DND-41 (cell line): ENCODE measurements at regions not wholly inside any gene's neighbourhood (a gene's known extent, or its start where the extent isn't known, plus 50 kb on each side); places are given as distances from the start of the nearest gene placed in this dataset.

ENCODE experiments used
- ATAC-seq: fragments of 200-7000 bp; cut with Tn5 transposase; 3 replicates; pipeline ENCODE4 v1.9.1; 2021; ENCODE audit warnings: low read depth; ENCODE audit not compliant: insufficient read depth
- DNase-seq: peaks from one replicate; pipeline ENCODE4 v3.0.0-alpha.2; 2020
- H2AFZ ChIP-seq: 2 replicates; pipeline ENCODE4 v1.6.0; 2012; ENCODE audit warnings: low read depth, low read length
- H3K27ac ChIP-seq: 2 replicates; pipeline ENCODE4 v1.5.1; 2012; ENCODE audit warnings: low read length, inconsistent platforms
- H3K27me3 ChIP-seq: fragments of 200-600 bp; sonication (generic); 2 replicates; pipeline ENCODE4 v1.6.0; 2012; ENCODE audit warnings: low read length, mild to moderate bottlenecking, inconsistent platforms; ENCODE audit not compliant: insufficient read depth, poor library complexity
- H3K36me3 ChIP-seq: 2 replicates; pipeline ENCODE4 v1.5.1; 2012; ENCODE audit warnings: low read length, inconsistent platforms; ENCODE audit not compliant: insufficient read depth
- H3K4me1 ChIP-seq: 2 replicates; pipeline ENCODE4 v1.5.1; 2012; ENCODE audit warnings: mild to moderate bottlenecking, low read length; ENCODE audit not compliant: insufficient read depth
- H3K4me2 ChIP-seq: 2 replicates; pipeline ENCODE4 v1.6.0; 2012; ENCODE audit warnings: mild to moderate bottlenecking, moderate library complexity, low read length, inconsistent platforms; ENCODE audit not compliant: insufficient read depth
- H3K4me3 ChIP-seq, 2 experiments: fragments of 200-600 bp in 1 of 2; shearing (Covaris generic) in 1 of 2; 2 replicates each; pipeline ENCODE4 v1.5.1; 2012 to 2016; ENCODE audit warnings: inconsistent platforms in 2 of 2, low read length in 2 of 2, mild to moderate bottlenecking in 2 of 2, low read depth in 1 of 2, moderate library complexity in 1 of 2
- H3K79me2 ChIP-seq: 2 replicates; pipeline ENCODE4 v1.6.0; 2012; ENCODE audit warnings: low read length, inconsistent platforms; ENCODE audit not compliant: insufficient read depth
- H3K9ac ChIP-seq: 2 replicates; pipeline ENCODE4 v1.6.0; 2012; ENCODE audit warnings: low read depth, mild to moderate bottlenecking, inconsistent platforms, low read length, moderate library complexity
- H3K9me3 ChIP-seq: 2 replicates; pipeline ENCODE4 v1.5.1; 2012; ENCODE audit warnings: low read length, moderate library complexity, mild to moderate bottlenecking, inconsistent platforms; ENCODE audit not compliant: insufficient read depth, severe bottlenecking
- H4K20me1 ChIP-seq: 2 replicates; pipeline ENCODE4 v1.6.0; 2012; ENCODE audit warnings: low read length; ENCODE audit not compliant: insufficient read depth
- CTCF ChIP-seq: IDR thresholded peaks from 2 replicates; pipeline ENCODE4 v1.5.1; 2012; ENCODE audit warnings: borderline replicate concordance, low read length, moderate library complexity, mild to moderate bottlenecking; ENCODE audit not compliant: poor library complexity, severe bottlenecking; ENCODE audit errors: extremely low read depth
- EZH2 ChIP-seq: IDR thresholded peaks from 3 replicates; pipeline ENCODE4 v1.6.1; 2012; ENCODE audit warnings: borderline replicate concordance, low read depth, mild to moderate bottlenecking, moderate library complexity, low read length, inconsistent platforms; ENCODE audit not compliant: severe bottlenecking

- no peaks in the 10 kb centered on the region for H3K9me3 ChIP-seq
- no peaks in the 10 kb centered on the region for H3K27me3 ChIP-seq
- H2AFZ ChIP-seq: no peak overlapping the region
- DNase-seq (no peak), ATAC-seq (no peak)
- no peaks in the 10 kb centered on the region for H4K20me1 ChIP-seq
- no peak overlapping the region for H3K27ac ChIP-seq
- TF ChIP-seq EZH2: no peak
- no peak for TF ChIP-seq CTCF
- H3K4me1 ChIP-seq: no peaks in the 10 kb centered on the region
- no peaks in the 10 kb centered on the region for H3K36me3 ChIP-seq
- no peak overlapping the region for H3K4me3 ChIP-seq
- no peaks in the 10 kb centered on the region for H3K79me2 ChIP-seq
- no peak overlapping the region for H3K9ac ChIP-seq
- no peak overlapping the region for H3K4me2 ChIP-seq
Observed at GRCh38 chr4:67207941-67208441, 337.3 kb downstream of the CENPC start.

- TF ChIP-seq CTCF: no peak
- no peak for TF ChIP-seq EZH2
- Histone ChIP-seq H2AFZ (no peak overlapping the region), H3K4me3 (no peak overlapping the region), H3K79me2 (no peaks in the 10 kb centered on the region), H3K36me3 (no peaks in the 10 kb centered on the region), H3K27ac (no peak overlapping the region), H3K9me3 (no peaks in the 10 kb centered on the region), H3K9ac (no peak overlapping the region), H3K4me2 (no peak overlapping the region), H3K27me3 (no peaks in the 10 kb centered on the region), H3K4me1 (no peaks in the 10 kb centered on the region), H4K20me1 (no peaks in the 10 kb centered on the region)
- no peak for ATAC-seq
- DNase-seq: no peak
Observed at GRCh38 chr4:67204441-67204840, 340.9 kb downstream of the CENPC start.

DNA sequence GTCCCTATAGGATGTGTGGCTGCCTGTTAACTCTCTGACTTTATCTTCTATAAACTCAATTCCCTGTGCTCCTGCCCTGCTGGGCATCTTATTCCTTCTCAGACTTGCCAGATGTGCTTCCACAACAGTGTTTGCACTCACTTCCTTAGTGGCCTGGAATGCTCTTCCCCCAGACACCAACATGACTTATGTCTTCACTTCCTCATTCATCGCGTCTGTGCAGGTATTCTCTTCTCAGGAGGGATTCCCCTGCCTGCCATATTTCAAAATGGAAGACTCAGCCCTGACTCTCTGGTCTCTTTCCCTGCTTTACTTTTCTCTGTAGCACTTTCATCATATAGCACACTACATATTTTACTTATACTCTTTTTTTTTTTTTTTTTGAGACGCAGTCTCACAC lies 344.0 kb downstream of the CENPC start:
- Histone ChIP-seq H3K27me3 (no peaks in the 10 kb centered on the region), H3K4me3 (no peak overlapping the region), H3K4me1 (no peaks in the 10 kb centered on the region), H2AFZ (no peak overlapping the region; the same call in 1 of the 2 replicates), H3K27ac (no peak overlapping the region), H3K9ac (no peak overlapping the region), H3K4me2 (no peak overlapping the region), H4K20me1 (no peaks in the 10 kb centered on the region), H3K79me2 (no peaks in the 10 kb centered on the region), H3K9me3 (no peaks in the 10 kb centered on the region), H3K36me3 (no peaks in the 10 kb centered on the region)
- ATAC-seq (no peak), DNase-seq (no peak)
- TF ChIP-seq CTCF: no peak
- no peak for TF ChIP-seq EZH2

GRCh38 chr4:67198727-67199126 lies 346.6 kb downstream of the CENPC start:
- no peaks in the 10 kb centered on the region for H3K9me3 ChIP-seq
- DNase-seq (no peak), ATAC-seq (no peak)
- H3K36me3 ChIP-seq: no peaks in the 10 kb centered on the region
- no peaks in the 10 kb centered on the region for H3K79me2 ChIP-seq
- H3K4me2 ChIP-seq: no peak overlapping the region
- no peaks in the 10 kb centered on the region for H4K20me1 ChIP-seq
- H3K27me3 ChIP-seq: no peaks in the 10 kb centered on the region
- H3K27ac ChIP-seq: no peak overlapping the region
- H2AFZ ChIP-seq: no peak overlapping the region
- no peaks in the 10 kb centered on the region for H3K4me1 ChIP-seq
- H3K4me3 ChIP-seq: no peak overlapping the region
- no peak overlapping the region for H3K9ac ChIP-seq
- no peak for TF ChIP-seq EZH2
- peak; percentile 32 for TF ChIP-seq CTCF
